Tibial nerve (tissue), 4 donors: ENCODE measurements at regions not wholly inside any gene's neighbourhood (a gene's known extent, or its start where the extent isn't known, plus 50 kb on each side); places are given as distances from the start of the nearest gene placed in this dataset.

ENCODE experiments used
- DNase-seq, 2 donors: peaks; one replicate each; pipeline ENCODE4 v3.0.0-alpha.2; 2019; ENCODE audit warnings: low spot score in 2 of 2
- H3K27ac ChIP-seq, 4 donors: fragments of 200-600 bp; sonication (generic) in 3 of 4; one replicate each; pipeline ENCODE4 v1.5.1; 2017 to 2019; ENCODE audit warnings: mild to moderate bottlenecking in 1 of 4
- H3K27me3 ChIP-seq, 2 donors: fragments of 200-600 bp; sonication (generic) in 1 of 2; one replicate each; pipeline versions ENCODE4 v1.5.1 to v1.6.0; 2017 to 2019
- H3K36me3 ChIP-seq, 3 donors: fragments of 200-600 bp; sonication (generic); one replicate each; pipeline ENCODE4 v1.5.1; 2018 to 2019
- H3K4me1 ChIP-seq, 4 donors: fragments of 200-600 bp; sonication (generic) in 3 of 4; one replicate each; pipeline ENCODE4 v1.5.1; 2017 to 2019
- H3K4me3 ChIP-seq, 4 donors: fragments of 200-600 bp; sonication (generic) in 3 of 4; one replicate each; pipeline ENCODE4 v1.5.1; 2017 to 2019; ENCODE audit warnings: mild to moderate bottlenecking in 1 of 4, moderate library complexity in 1 of 4
- H3K9me3 ChIP-seq, 4 donors: fragments of 200-600 bp; sonication (generic) in 3 of 4; one replicate each; pipeline ENCODE4 v1.5.1; 2017 to 2019
- EP300 ChIP-seq, 2 donors: sonication (generic); formaldehyde crosslinking; IDR thresholded peaks; one replicate each; pipeline ENCODE4 v1.6.1; 2017; ENCODE audit warnings: antibody characterized with exemption in 2 of 2, mild to moderate bottlenecking in 1 of 2
- POLR2A ChIP-seq, 2 donors: fragments of 450-650 bp; IDR thresholded peaks; one replicate each; pipeline ENCODE4 v1.6.1; 2017; ENCODE audit warnings: antibody characterized with exemption in 2 of 2, mild to moderate bottlenecking in 2 of 2, moderate library complexity in 2 of 2
- WGBS, 2 donors: methylation state at CpG; one replicate each; pipeline ENCODE4 v1.1.5; 2018; 5-methylcytosine and 5-hydroxymethylcytosine counted together
- TF ChIP-seq, protein P1 (sequence below), 5 experiments: fragments of 200-600 bp in 3 of 5; fragments of 450-650 bp in 2 of 5; sonication (generic) in 3 of 5; IDR thresholded peaks; one replicate each; pipeline ENCODE4 v1.5.1; 2016 to 2019; ENCODE audit warnings: antibody characterized with exemption in 5 of 5, mild to moderate bottlenecking in 3 of 5, moderate library complexity in 2 of 5

DNA sequence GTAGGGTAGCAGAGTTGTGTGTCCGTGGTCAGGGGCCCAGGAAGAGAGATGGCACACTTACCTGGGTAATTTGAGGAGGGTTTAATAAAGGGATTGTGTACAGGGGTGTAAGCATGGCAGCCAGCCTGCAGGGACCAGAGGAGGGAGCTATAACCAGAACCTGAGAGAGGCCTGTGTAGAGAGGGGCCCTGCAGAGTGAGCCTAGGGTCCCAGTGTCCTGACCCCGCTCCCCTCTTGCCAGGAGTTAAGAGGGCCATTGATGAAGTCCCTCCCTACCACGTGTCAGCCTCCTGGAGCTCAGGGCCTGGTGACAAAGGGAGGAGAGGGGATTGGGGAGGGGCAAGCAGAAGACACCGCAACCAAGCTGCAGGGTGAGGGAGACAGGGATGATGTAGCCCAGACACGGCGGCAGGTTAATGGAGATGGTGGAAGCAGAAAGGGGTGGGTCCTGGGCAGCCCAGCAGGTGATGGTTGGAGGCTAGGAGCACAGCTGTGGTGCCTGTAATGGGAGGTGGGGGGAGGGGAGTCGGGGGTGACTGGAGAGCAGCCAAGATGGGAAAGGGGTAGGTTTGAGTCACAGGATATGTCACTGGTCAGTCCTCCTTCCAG lies 165.4 kb upstream of the TOPAZ1 start:
- Histone ChIP-seq H3K27me3 (no peaks in the 10 kb centered on the region), H3K4me3 (no peak overlapping the region), H3K4me1 (no peaks in the 10 kb centered on the region), H3K9me3 (no peaks in the 10 kb centered on the region), H3K27ac (no peak overlapping the region), H3K36me3 (no peaks in the 10 kb centered on the region)
- no peak for DNase-seq
- WGBS, 2 donors: 72 to 84% methylated on average over 7 of the region's 7 CpGs
- TF ChIP-seq, protein P1, sequence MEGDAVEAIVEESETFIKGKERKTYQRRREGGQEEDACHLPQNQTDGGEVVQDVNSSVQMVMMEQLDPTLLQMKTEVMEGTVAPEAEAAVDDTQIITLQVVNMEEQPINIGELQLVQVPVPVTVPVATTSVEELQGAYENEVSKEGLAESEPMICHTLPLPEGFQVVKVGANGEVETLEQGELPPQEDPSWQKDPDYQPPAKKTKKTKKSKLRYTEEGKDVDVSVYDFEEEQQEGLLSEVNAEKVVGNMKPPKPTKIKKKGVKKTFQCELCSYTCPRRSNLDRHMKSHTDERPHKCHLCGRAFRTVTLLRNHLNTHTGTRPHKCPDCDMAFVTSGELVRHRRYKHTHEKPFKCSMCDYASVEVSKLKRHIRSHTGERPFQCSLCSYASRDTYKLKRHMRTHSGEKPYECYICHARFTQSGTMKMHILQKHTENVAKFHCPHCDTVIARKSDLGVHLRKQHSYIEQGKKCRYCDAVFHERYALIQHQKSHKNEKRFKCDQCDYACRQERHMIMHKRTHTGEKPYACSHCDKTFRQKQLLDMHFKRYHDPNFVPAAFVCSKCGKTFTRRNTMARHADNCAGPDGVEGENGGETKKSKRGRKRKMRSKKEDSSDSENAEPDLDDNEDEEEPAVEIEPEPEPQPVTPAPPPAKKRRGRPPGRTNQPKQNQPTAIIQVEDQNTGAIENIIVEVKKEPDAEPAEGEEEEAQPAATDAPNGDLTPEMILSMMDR (IDR thresholded peaks at IDR 0.05): no peak
- no peak for TF ChIP-seq EP300 (IDR thresholded peaks at IDR 0.05)
- TF ChIP-seq POLR2A (IDR thresholded peaks at IDR 0.05): no peak

DNA sequence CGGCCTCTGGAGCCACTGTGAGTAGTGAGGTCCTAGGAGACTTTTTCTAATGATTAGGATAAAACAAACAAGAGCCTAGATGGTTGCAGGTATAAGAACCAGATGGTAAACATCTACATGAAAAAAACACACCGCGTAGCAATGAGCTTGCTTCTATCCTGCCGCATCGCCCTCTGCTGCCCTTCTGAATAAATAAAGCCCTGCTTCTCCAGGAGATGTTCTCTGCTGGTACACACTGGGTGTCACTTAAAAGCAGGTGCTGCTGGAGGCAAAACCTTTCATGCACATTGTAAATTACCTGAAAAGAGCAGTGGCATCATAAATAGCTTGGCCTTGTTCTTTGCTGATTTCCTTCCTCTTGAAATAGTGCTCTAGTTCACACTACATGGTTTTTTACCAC lies 164.4 kb upstream of the TOPAZ1 start:
- TF ChIP-seq POLR2A (IDR thresholded peaks at IDR 0.05): no peak
- TF ChIP-seq, protein P1 (IDR thresholded peaks at IDR 0.05): no peak
- no peak for TF ChIP-seq EP300 (IDR thresholded peaks at IDR 0.05)
- no peak for DNase-seq
- 50 to 55% methylated on average over 5 of the region's 5 CpGs for WGBS, 2 donors
- Histone ChIP-seq H3K4me3 (no peak overlapping the region), H3K27me3 (no peaks in the 10 kb centered on the region), H3K4me1 (no peaks in the 10 kb centered on the region), H3K27ac (no peak overlapping the region), H3K36me3 (no peaks in the 10 kb centered on the region), H3K9me3 (no peaks in the 10 kb centered on the region)

DNA sequence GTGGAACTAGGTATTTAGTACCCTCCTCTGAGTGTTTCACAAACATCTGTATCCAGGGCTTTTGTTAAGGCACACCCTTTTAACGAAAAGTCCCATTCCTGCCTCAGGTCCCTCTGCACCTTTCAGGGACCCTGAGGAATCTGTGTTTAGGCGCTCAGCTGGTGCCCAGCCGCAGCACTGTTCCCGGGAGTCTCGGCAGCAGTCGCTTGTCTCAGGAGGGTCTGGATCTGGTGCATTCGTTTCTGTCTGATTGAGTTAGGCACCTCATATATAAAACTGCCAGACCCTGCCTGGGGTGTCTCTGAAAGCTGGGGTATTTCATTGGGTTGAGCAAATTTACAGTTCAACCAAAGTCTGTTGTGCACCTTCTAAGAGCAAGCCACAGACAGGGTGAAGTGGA lies 162.8 kb upstream of the TOPAZ1 start:
- WGBS, 2 donors: 83 to 89% methylated on average over 7 of the region's 7 CpGs
- no peak for DNase-seq
- Histone ChIP-seq H3K4me1 (no peaks in the 10 kb centered on the region), H3K27ac (no peak overlapping the region), H3K4me3 (no peak overlapping the region), H3K9me3 (no peaks in the 10 kb centered on the region), H3K27me3 (no peaks in the 10 kb centered on the region), H3K36me3 (no peaks in the 10 kb centered on the region)
- TF ChIP-seq, protein P1 (IDR thresholded peaks at IDR 0.05): no peak
- no peak for TF ChIP-seq POLR2A (IDR thresholded peaks at IDR 0.05)
- no peak for TF ChIP-seq EP300 (IDR thresholded peaks at IDR 0.05)

DNA sequence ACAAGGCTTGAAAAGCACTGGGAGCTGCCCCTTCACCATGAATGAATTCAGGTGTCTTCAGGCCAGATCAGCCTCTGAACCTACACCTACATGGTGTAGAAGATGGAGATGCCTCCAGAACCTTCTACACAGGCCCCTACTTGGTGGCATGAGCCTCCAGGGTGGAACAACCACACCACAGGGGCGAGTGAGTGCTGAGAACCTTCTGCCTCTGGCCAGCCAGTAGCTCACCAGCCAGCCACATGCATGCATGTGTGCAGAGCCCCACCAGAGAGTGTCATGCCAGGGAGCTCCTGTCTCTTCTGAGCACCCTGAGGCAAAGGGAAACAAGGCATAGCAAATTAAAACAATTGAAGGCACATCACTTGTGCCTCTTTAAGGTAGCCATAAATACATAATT lies 161.8 kb upstream of the TOPAZ1 start:
- no peak overlapping the region for H3K4me3 ChIP-seq
- H3K4me1 ChIP-seq: no peaks in the 10 kb centered on the region
- DNase-seq: no peak
- H3K27ac ChIP-seq: no peak overlapping the region
- no peak for TF ChIP-seq EP300 (IDR thresholded peaks at IDR 0.05)
- TF ChIP-seq, protein P1 (IDR thresholded peaks at IDR 0.05): no peak
- no peak for TF ChIP-seq POLR2A (IDR thresholded peaks at IDR 0.05)
- WGBS, 2 donors: 60 to 77% methylated on average over 1 of the region's 1 CpG
- H3K27me3 ChIP-seq: no peaks in the 10 kb centered on the region
- H3K36me3 ChIP-seq: no peaks in the 10 kb centered on the region
- no peaks in the 10 kb centered on the region for H3K9me3 ChIP-seq

DNA sequence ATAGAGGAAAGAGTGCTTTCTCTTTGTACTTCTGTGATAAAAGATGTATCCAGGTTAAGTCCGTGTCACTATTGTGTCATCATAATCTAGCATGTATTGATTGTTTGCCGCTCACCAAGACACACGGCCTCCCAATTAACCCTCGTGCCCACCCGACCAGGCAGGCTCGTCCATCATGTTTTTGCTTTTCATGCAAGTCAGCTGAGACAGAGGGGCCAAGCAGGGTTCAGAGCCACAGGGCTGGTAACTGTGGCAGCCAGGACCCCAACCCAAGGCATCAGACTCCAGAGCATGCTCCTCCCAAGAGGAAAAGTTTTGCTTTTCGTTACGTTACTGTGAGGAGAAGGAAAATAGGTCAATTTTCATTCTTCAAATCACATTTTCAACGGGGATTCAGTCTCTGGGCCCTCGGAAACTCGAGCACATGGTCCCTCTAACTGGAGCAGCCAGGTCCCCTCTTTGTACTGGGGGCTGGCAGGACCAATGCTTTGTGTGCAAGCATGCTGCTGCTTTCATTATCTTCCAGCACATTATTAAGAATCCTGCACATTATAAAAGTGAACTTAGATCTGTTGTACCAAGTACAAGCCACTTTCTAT lies 161.1 kb upstream of the TOPAZ1 start:
- WGBS, 2 donors: 77 to 82% methylated on average over 11 of the region's 11 CpGs
- Histone ChIP-seq H3K27ac (no peak overlapping the region), H3K27me3 (no peaks in the 10 kb centered on the region), H3K4me3 (no peak overlapping the region), H3K4me1 (no peaks in the 10 kb centered on the region), H3K36me3 (no peaks in the 10 kb centered on the region), H3K9me3 (no peaks in the 10 kb centered on the region)
- TF ChIP-seq, protein P1 (IDR thresholded peaks at IDR 0.05): no peak
- TF ChIP-seq POLR2A (IDR thresholded peaks at IDR 0.05) (no peak), EP300 (IDR thresholded peaks at IDR 0.05) (no peak)
- no peak for DNase-seq
